HG02623 (cell line): ENCODE measurements at regions not wholly inside any gene's neighbourhood (a gene's known extent, or its start where the extent isn't known, plus 50 kb on each side); places are given as distances from the start of the nearest gene placed in this dataset.
"Not testable (repeated sequence)": the region's sequence is repeated elsewhere in the genome, so short reads cannot be mapped to it uniquely, and the experiment has no call there.

Experiments
- ATAC-seq: cut with Tn5 transposase; IDR thresholded peaks from one replicate; pipeline ENCODE4 v1.9.1; 2021; ENCODE audit warnings: moderate library complexity; ENCODE audit not compliant: unreplicated experiment

GRCh38 chr2:83808878-83809277, 650.2 kb downstream of the SUCLG1 start:
- no peak for ATAC-seq

DNA sequence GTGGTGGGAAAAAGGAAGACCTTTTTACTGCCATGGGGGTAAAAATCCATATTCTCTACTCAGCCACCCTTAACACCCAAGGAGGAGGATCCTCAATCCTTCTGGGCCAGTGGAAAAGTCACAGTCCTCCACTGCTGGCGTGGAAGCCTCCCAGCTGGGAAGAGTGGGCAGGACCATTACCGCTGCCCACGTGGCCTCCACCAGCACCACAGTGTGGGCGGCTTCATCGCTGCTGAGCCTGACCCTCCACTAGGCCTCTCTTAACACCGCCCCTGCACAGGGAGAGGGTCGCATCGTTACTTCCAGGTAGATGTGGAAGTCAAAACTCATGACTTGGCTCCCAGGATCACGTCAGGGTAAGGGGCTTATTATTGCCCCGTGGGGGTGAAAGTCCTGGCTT, 656.5 kb downstream of the SUCLG1 start:
- ATAC-seq: no peak

DNA sequence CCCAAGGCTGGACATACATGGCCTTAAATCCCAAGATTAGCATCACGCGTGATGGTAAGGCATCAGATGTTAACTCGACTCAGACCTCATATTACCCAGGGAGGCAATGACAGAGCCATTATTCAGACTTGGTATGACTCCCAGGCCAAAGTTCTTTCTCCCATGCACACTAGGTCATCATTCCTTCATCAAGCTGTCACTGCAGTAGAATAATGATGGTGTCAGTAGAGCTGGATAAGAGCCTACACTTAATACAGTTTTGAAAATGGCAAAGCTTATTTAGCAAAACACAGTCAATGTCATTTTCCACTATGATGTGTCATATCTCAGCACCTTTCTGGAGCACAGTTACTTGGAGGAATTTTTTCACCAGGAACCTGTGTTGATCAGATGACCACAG, 663.3 kb downstream of the SUCLG1 start:
- ATAC-seq: no peak

DNA sequence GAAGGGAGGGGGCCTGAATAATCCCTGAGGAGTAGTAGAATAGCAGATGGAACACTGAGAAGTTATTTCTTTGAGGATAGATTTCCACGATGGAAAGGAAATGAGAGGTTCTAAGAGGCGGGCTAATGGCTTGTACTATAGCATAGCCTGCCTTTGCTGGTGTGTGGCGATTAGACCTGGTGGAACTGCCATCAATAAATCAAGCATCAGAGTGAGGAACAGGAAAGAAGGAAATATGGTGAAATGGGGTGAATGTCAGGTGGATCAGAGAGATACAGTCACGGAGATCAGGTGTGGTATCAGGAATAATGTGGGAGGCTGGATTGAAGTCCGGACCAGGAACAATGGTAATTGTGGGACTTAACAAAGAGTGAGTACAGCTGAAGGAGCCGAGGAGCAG, 668.6 kb downstream of the SUCLG1 start:
- not testable (repeated sequence) for ATAC-seq

- not testable (repeated sequence) for ATAC-seq
Measured at GRCh38 chr2:83789674-83790073, 669.4 kb downstream of the SUCLG1 start.

DNA sequence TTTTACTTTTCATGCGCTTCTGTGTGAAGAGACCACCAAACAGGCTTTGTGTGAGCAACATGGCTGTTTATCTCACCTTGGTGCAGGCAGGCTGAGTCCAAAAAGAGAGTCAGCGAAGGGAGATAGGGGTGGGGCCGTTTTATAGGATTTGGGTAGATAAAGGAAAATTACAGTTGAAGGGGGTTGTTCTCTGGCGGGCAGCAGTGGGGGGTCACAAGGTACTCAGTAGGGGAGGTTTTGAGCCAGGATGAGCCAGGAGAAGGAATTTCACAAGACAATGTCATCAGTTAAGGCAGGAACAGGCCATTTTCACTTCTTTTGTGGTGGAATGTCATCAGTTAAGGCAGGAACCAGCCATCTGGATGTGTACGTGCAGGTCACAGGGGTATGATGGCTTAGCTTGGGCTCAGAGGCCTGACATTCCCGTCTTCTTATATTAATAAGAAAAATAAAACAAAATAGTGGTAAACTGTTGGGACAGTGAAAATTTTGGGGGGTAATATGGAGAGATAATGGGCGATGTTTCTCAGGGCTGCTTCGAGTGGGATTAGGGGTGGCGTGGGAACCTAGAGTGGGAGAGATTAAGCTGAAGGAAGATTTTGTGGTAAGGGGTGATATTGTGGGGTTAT, 670.0 kb downstream of the SUCLG1 start:
- not testable (repeated sequence) for ATAC-seq

- no peak for ATAC-seq
Measured at GRCh38 chr2:83787189-83787588, 671.9 kb downstream of the SUCLG1 start.

- no peak for ATAC-seq
Measured at GRCh38 chr2:83786140-83786539, 672.9 kb downstream of the SUCLG1 start.

DNA sequence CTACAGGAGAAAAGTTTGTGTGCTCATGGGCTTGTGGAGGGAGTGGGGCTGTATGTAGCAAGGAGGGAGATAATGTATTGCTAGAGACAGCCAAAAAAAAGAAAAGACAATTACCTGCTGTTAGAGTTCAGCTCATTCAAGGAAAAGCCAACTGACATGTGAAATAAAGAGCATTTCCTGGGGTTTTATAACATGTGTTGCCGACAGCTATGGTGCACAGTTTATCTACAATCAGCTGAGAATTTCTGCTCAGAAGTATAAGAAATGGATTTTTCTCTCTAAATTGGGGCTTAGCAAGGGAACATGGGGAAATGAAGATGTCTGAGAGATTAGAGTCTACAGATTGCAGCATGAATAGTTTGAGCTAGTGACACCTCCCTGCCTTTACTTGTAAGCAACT, 674.1 kb downstream of the SUCLG1 start:
- ATAC-seq: no peak

GRCh38 chr2:83784315-83784714, 674.8 kb downstream of the SUCLG1 start:
- ATAC-seq: no peak

- ATAC-seq: no peak
Measured at GRCh38 chr2:83782122-83782521, 677.0 kb downstream of the SUCLG1 start.

GRCh38 chr2:83764447-83765005, 694.6 kb downstream of the SUCLG1 start:
- ATAC-seq: no peak

GRCh38 chr2:83757329-83757728, 701.8 kb downstream of the SUCLG1 start:
- ATAC-seq: no peak

DNA sequence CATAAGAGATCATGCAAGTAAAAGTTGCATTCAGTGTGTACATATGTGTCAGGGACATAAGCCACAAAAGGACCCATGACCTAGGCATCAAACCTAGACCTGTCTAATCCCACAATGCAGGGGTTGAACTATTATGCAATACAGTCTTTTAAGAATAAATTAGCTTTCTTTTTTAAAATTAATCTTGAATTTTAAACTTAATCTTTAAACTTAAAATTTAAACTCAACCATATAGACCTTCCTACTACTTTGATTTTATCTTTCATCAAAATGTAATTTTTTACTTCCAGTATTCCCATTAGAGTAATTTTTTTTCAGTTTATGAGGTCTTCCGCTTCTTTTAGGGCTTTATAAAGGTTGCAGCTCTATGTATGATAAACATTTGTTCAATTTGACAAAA, 702.9 kb downstream of the SUCLG1 start:
- ATAC-seq: no peak

DNA sequence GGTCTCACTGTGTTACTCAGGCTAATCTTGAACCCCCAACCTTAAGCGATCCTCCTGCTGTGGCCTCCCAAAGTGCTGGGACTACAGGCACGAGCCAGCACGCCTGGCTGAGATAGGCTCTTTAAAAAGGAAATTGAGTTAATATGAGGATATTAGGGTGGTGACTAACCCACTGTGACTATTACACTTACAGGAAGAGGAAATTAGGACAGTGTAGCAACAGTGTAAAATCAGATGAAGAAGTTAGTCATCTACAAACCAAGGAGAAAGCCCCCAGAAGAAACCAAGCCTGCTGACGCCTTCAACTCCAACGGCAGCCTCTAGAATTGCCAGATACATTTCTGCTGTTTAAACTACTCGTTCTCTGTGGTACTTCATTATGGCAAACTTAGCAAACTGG, 711.9 kb downstream of the SUCLG1 start:
- no peak for ATAC-seq

DNA sequence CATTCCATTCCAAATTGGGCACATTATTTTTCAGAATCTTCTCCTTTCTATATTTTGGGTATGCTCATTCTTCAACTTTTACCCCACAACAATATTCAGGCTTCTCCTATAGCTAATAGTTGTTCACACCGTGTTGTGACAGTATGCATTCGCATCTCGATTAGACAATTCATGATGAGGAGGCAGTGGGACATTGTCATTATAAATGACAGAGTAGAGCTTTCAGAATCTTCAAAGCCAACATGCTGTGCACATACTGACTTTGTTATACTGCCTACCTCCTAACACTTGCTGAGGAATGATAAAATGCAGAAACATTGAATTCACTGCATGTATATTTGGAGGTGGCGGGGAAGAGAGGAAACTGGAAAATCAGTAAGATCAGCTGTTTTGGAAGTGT, 714.2 kb downstream of the SUCLG1 start:
- no peak for ATAC-seq

DNA sequence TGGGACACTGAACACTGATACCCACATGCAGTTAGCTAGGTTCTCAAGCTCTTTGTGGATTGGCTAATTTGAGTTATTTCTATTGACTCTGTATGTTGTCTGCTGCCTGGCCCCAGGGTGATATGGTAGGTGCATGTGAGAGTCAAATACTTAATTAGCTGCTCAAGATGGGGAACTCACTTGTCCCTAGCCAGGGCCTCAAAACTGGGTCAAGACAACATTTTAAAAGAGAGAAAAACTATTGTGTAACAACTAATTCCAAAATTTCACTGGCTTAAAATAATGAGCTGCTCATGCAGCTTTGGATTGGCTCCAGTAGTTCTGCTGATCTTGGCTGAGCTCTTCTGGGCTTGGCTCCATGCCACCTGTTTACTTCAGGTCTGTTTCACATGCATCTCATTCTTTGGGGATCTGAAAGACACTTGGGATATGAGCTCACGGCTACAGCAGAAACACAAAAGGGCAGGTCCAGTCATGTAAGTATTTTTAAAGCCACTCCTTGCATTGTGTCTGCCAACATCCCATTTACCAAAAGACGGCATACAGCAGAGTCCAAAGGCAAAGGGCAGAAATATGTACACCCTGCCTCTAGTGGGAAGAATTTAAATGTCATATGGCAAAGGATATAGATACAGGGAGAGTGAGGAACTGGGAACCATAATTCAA, 716.8 kb downstream of the SUCLG1 start:
- ATAC-seq: no peak

DNA sequence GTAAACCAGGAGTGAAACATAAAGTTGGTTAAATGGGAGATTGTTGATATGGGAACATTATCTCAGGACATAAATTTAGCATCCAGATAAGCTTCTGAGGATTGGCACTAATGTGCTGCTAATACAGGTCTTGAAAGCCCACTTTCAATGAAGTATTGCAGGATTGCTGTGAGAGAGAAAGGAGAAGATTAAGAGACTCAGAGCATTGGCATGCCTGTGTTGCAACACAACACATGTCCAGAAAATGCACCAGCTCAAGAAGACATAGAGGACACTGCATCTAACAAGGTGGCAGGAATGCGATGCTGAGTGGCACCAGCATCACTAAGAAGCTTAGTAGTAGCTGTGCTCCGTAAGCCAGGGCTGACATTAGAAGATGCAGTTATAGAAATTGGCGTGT, 728.9 kb downstream of the SUCLG1 start:
- ATAC-seq: no peak

DNA sequence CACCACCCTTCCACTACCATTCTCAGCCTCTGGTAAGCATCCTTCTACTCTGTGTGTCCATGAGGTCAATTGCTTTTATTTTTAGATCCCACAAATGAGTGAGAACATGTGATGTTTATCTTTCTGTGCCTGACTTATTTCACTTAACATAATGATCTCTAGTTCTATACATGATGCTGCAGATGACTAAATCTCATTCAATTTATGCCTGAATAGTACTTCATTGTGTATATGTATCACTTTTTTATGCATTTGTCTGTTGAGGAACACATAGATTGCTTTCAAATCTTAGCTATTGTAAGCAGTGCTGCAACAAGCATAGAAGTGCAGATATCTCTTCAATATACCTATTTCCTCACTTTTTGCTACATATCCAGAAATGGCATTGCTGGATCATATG, 733.3 kb downstream of the SUCLG1 start:
- ATAC-seq: no peak

GRCh38 chr2:83705146-83705545, 753.9 kb downstream of the SUCLG1 start:
- ATAC-seq: no peak

DNA sequence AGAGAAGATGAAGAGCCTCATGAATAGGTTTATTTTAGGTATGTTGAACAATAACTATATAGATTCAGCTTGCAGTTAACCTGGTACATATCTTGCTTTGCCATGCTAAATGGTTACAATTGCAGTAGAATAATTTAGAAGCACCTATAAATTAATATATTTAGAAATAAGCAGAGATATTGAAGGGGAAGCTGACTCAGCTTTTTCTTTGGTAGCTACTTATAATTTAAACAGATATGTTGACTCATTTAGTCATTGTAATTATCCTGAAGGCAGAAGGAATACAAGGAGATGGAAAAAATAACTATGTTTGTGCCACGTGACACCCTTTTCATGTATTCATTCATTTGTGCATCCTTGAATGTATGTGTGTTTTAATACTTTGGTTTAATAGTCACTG, 755.5 kb downstream of the SUCLG1 start:
- no peak for ATAC-seq

DNA sequence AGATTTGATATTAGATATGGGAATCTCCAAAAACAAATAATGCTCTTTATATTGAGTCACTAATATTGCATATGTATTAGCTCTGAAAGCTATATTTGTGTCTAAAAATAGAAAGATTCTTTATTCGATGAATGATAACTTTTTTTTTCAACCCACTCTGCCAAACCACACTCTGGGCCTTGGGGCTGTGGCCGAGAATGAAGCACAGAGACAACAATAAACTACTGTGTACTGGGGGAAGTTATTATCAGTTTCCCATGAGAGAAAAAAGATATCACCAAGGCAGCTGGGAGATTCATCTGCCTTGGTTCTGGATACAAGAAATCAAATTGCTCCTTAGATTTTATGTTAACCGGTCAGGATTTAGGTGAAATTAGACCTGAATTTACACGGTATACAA, 762.2 kb downstream of the SUCLG1 start:
- ATAC-seq: no peak

DNA sequence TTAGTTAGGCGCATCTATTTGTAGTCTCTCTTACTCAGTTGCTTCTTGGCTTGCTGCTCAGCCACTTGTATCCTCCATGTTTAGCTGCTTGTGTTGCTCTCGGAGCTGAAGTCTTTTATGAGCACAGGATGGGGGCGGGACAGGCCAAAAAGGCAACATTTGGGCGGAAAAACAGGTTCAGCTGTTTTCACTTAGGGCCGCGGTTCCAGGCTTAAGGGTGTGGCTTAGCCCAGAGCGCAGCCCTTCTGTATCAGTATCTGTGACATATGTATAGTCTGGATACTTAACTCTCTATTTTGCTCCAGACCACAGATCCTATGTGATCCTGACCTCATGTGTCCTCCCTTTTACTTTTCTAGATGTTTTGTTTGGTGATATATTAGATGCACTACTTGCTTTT, 763.5 kb downstream of the SUCLG1 start:
- ATAC-seq: no peak
